ENCODE measurements at regions not wholly inside any gene's neighbourhood (a gene's known extent, or its start where the extent isn't known, plus 50 kb on each side); places are given as distances from the start of the nearest gene placed in this dataset.

DNA sequence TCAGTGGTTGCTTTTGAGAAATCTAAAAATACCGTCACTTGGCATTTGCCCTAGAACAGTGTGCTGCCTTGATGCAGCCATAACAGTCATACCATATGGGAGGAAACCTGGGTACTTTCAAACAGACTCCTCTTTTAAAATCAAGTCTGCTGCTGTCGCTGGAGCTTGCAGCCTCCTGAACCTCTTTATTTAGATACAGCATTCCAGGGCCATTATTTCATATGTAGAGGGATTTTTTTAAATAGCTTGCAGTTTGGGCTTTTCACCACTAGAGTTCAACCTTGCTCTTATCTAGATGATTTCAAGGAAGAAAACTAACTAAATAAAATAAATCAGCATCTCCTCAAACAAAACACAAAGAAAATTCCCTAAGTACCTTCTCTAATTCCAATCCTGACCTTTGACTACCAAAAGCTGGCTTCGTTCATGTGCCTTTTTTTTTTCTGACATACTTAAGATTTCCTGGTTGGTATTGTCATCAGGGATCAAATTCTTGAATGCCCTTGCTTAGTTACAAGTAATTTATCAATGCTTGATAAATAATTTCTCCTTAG lies 111.6 kb downstream of the KBTBD8 start:
- FAIRE-seq (no peak), DNase-seq (peak in 2 of 5 donors; percentile 65 to 68)
- Histone ChIP-seq H3K27me3 (ENCODE audit: control insufficient read depth, insufficient read depth, low read length) (no peaks in the 10 kb centered on the region), H3K4me1 (ENCODE audit: control insufficient read depth in 2 of 3, insufficient read depth in 2 of 3, low read depth in 1 of 3, low read length in 3 of 3) (no peaks in the 10 kb centered on the region), H3K4me3 (ENCODE audit: low read length in 3 of 3) (no peak overlapping the region), H3K36me3 (ENCODE audit: control insufficient read depth in 2 of 3, insufficient read depth in 3 of 3, low read length in 3 of 3) (no peaks in the 10 kb centered on the region), H3K27ac (ENCODE audit: low read depth in 2 of 2, low read length in 2 of 2) (no peak overlapping the region), H3K9me3 (ENCODE audit: control insufficient read depth in 2 of 3, insufficient read depth in 1 of 3, low read length in 3 of 3) (no peaks in the 10 kb centered on the region), H3K9ac (ENCODE audit: low read length in 3 of 3) (no peak overlapping the region)
- intact Hi-C loops (cut with DNase I), result no loop called here
- TF ChIP-seq, protein P1, sequence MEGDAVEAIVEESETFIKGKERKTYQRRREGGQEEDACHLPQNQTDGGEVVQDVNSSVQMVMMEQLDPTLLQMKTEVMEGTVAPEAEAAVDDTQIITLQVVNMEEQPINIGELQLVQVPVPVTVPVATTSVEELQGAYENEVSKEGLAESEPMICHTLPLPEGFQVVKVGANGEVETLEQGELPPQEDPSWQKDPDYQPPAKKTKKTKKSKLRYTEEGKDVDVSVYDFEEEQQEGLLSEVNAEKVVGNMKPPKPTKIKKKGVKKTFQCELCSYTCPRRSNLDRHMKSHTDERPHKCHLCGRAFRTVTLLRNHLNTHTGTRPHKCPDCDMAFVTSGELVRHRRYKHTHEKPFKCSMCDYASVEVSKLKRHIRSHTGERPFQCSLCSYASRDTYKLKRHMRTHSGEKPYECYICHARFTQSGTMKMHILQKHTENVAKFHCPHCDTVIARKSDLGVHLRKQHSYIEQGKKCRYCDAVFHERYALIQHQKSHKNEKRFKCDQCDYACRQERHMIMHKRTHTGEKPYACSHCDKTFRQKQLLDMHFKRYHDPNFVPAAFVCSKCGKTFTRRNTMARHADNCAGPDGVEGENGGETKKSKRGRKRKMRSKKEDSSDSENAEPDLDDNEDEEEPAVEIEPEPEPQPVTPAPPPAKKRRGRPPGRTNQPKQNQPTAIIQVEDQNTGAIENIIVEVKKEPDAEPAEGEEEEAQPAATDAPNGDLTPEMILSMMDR (IDR thresholded peaks at IDR 0.05; ENCODE audit: borderline replicate concordance, extremely low read depth, insufficient read depth), result peak; percentile 24

DNA sequence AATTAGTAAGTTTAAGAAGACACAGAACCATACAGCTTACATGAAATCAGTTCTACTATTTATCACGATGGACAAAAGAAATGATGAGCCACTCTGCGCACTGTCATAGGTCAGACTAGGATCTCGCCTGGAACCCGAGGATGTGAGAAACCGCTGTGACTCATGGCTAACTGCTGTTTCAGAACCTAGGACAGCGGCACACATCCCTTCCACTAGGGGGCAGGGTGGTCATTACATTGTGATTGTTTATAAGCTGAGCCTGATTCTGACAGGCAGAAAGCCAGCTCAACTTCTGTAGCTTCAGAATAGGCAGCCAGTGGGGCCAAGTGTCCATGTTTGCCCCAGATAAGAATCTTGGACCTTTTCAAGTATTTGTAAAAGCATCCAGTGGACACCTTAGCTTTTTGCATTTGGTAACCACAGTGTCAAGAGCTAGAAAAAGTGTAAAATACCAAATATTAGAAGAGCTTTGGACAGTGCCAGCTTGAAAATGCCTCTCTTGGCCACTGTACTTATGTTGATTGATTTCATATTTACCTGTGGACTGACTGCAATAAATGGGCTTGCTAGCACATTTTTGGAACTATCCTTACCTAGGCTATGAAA lies 115.8 kb downstream of the KBTBD8 start:
- H3K4me3 ChIP-seq (ENCODE audit: low read length in 3 of 3), result no peak overlapping the region
- no peak overlapping the region for H3K27ac ChIP-seq (ENCODE audit: low read depth in 2 of 2, low read length in 2 of 2)
- H3K9ac ChIP-seq (ENCODE audit: low read length in 3 of 3), result no peak overlapping the region
- no peaks in the 10 kb centered on the region for H3K4me1 ChIP-seq (ENCODE audit: control insufficient read depth in 2 of 3, insufficient read depth in 2 of 3, low read depth in 1 of 3, low read length in 3 of 3)
- intact Hi-C loops (cut with DNase I), result no loop called here
- peak; percentile 69 to 92 (median 89) for DNase-seq
- FAIRE-seq, result peak; percentile 47
- H3K9me3 ChIP-seq (ENCODE audit: control insufficient read depth in 2 of 3, insufficient read depth in 1 of 3, low read length in 3 of 3), result no peaks in the 10 kb centered on the region
- TF ChIP-seq, protein P1 (IDR thresholded peaks at IDR 0.05; ENCODE audit: borderline replicate concordance, extremely low read depth, insufficient read depth), result peak; percentile 97
- no peaks in the 10 kb centered on the region for H3K27me3 ChIP-seq (ENCODE audit: control insufficient read depth, insufficient read depth, low read length)
- no peaks in the 10 kb centered on the region for H3K36me3 ChIP-seq (ENCODE audit: control insufficient read depth in 2 of 3, insufficient read depth in 3 of 3, low read length in 3 of 3)

DNA sequence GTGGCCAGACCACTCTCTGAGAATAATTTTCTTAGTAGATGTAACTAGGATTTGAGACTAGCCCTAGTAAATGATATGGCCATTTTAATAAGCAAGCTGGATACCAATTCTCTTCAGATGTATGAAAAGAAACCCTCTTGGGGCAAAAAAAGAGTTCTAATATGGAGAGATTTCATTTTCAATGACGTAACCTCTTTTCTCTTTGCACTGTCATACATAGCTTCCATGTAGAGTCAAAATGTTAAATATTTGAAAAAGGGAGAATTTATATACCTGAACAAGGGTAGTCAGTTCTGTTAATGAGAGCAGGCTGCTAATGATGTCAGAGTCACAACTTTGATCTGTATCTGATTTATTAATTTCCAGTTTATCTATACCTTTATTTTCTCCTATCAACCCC lies 120.0 kb downstream of the KBTBD8 start:
- no peaks in the 10 kb centered on the region for H3K4me1 ChIP-seq (ENCODE audit: control insufficient read depth in 2 of 3, insufficient read depth in 2 of 3, low read depth in 1 of 3, low read length in 3 of 3)
- DNase-seq (no peak), FAIRE-seq (no peak)
- H3K36me3 ChIP-seq (ENCODE audit: control insufficient read depth in 2 of 3, insufficient read depth in 3 of 3, low read length in 3 of 3), result no peaks in the 10 kb centered on the region
- no peak overlapping the region for H3K27ac ChIP-seq (ENCODE audit: low read depth in 2 of 2, low read length in 2 of 2)
- TF ChIP-seq, protein P1 (IDR thresholded peaks at IDR 0.05; ENCODE audit: borderline replicate concordance, extremely low read depth, insufficient read depth), result no peak
- intact Hi-C loops (cut with DNase I), result loop anchor here (5.0 kb wide), 1 partner anchor 1764 kb away; no protein-coding TSS in a partner anchor
- no peaks in the 10 kb centered on the region for H3K27me3 ChIP-seq (ENCODE audit: control insufficient read depth, insufficient read depth, low read length)
- H3K4me3 ChIP-seq (ENCODE audit: low read length in 3 of 3), result no peak overlapping the region
- no peak overlapping the region for H3K9ac ChIP-seq (ENCODE audit: low read length in 3 of 3)
- no peaks in the 10 kb centered on the region for H3K9me3 ChIP-seq (ENCODE audit: control insufficient read depth in 2 of 3, insufficient read depth in 1 of 3, low read length in 3 of 3)
